ENCODE measurements at regions not wholly inside any gene's neighbourhood (a gene's known extent, or its start where the extent isn't known, plus 50 kb on each side); places are given as distances from the start of the nearest gene placed in this dataset.

DNA sequence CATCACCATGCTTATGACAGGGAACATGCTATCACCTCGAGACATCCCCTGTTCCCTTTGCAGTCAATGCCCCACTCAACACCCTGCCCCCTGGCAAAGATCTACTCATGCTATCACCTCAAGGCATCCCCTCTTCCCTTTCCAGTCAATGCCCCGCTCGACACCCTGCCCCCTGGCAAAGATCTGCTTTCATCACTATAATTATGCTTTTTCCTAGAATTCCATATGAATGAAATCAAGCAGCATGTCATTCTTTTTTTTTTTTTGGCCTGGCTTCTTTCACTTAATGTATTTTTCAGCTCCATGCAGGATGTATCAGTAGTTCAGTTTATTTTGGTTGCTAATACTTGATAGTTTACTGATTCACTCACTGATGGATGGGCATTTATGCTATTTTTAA is 554.9 kb downstream of the CDH26 start:
- CTCF ChIA-PET, result no interaction called here

DNA sequence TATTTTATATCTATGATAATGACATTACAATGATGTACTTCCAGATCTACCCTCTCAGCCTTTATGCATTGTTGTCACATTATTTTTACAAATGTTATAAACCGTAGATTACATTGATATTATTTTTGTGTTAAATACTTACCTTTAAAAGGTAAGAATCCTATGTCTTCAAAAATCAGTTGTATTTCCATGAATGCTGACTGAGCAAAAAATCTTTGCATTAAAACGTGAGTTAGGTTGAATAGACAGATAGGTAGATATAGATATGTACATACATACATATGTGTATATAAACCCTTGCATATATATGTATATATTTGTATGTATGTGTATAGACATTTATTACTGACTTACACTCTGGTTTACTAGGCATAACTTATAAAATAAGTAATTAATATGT is 558.2 kb downstream of the CDH26 start:
- no peaks in the 10 kb centered on the region for H3K79me2 ChIP-seq (ENCODE audit: insufficient read depth)
- ChIA-PET CTCF (no interaction called here), POLR2A (no interaction called here)
- H3K4me2 ChIP-seq, result no peak overlapping the region
- H3F3A ChIP-seq (replicated peaks; ENCODE audit: insufficient read depth), result no peaks in the 10 kb centered on the region
- H3K4me1 ChIP-seq (ENCODE audit: control insufficient read depth in 1 of 2, insufficient read depth in 2 of 2, low read depth in 1 of 2, low read length in 1 of 2), result no peaks in the 10 kb centered on the region
- H3K9ac ChIP-seq, result no peak overlapping the region
- H3K9me2 ChIP-seq, result no peaks in the 10 kb centered on the region
- H3K9me3 ChIP-seq, result no peaks in the 10 kb centered on the region
- H3K4me3 ChIP-seq (ENCODE audit: low read depth in 2 of 2, low read length in 1 of 2), result no peak overlapping the region
- H3K27ac ChIP-seq (ENCODE audit: low read depth in 2 of 2, low read length in 1 of 2), result no peak overlapping the region
- no peak for TF ChIP-seq RCOR1 (IDR thresholded peaks at IDR 0.05; ENCODE audit: low read length)
- no peak for TF ChIP-seq CHD2 (IDR thresholded peaks at IDR 0.05; ENCODE audit: low read length, partially characterized antibody)
- TF ChIP-seq MEF2A (IDR thresholded peaks at IDR 0.05; ENCODE audit: borderline replicate concordance, low read depth), result no peak
- no peak for TF ChIP-seq JUND (IDR thresholded peaks at IDR 0.05)
- TF ChIP-seq GATA2 (CRISPR knock-in tag; IDR thresholded peaks at IDR 0.05), result no peak
- TF ChIP-seq, protein P1, sequence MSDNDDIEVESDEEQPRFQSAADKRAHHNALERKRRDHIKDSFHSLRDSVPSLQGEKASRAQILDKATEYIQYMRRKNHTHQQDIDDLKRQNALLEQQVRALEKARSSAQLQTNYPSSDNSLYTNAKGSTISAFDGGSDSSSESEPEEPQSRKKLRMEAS (IDR thresholded peaks at IDR 0.05; ENCODE audit: low read depth), result no peak
- TF ChIP-seq ELF1 (IDR thresholded peaks at IDR 0.05), result no peak
- TF ChIP-seq, protein P2, sequence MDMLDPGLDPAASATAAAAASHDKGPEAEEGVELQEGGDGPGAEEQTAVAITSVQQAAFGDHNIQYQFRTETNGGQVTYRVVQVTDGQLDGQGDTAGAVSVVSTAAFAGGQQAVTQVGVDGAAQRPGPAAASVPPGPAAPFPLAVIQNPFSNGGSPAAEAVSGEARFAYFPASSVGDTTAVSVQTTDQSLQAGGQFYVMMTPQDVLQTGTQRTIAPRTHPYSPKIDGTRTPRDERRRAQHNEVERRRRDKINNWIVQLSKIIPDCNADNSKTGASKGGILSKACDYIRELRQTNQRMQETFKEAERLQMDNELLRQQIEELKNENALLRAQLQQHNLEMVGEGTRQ (IDR thresholded peaks at IDR 0.05; ENCODE audit: borderline replicate concordance, low read depth, low read length), result no peak
- H3K27me3 ChIP-seq (ENCODE audit: insufficient read depth), result no peaks in the 10 kb centered on the region
- H4K20me1 ChIP-seq (ENCODE audit: insufficient read depth), result no peaks in the 10 kb centered on the region
- WGBS (ENCODE audit: low lambda C conversion rate), result 24% methylated on average over 2 of the region's 2 CpGs
- H3K36me3 ChIP-seq (replicated peaks in 1 of 2; ENCODE audit: control insufficient read depth in 1 of 2, insufficient read depth in 2 of 2, low read length in 1 of 2), result no peaks in the 10 kb centered on the region
- H2AFZ ChIP-seq (ENCODE audit: low read depth), result no peak overlapping the region
- DNase-seq, result no peak

More for the DNA sequence above, 554.9 kb downstream of the CDH26 start:
- TF ChIP-seq EZH2phosphoT487 (IDR thresholded peaks at IDR 0.05; ENCODE audit: borderline replicate concordance, low read depth), result no peak
- TF ChIP-seq MEF2A (IDR thresholded peaks at IDR 0.05; ENCODE audit: borderline replicate concordance, low read depth), result no peak
- no peak for TF ChIP-seq POLR2AphosphoS5 (IDR thresholded peaks at IDR 0.05; ENCODE audit: low read depth, low read length)
- TF ChIP-seq RFX5 (IDR thresholded peaks at IDR 0.05; ENCODE audit: low read length), result no peak
- no peak for TF ChIP-seq EP300 (IDR thresholded peaks at IDR 0.05; ENCODE audit: borderline replicate concordance in 1 of 2, low read depth in 1 of 2, low read length in 1 of 2)
- Histone ChIP-seq H4K20me1 (ENCODE audit: insufficient read depth) (no peaks in the 10 kb centered on the region), H3K4me3 (ENCODE audit: low read depth in 2 of 2, low read length in 1 of 2) (no peak overlapping the region), H3K9me3 (no peaks in the 10 kb centered on the region), H3K79me2 (ENCODE audit: insufficient read depth) (no peaks in the 10 kb centered on the region), H3K9me2 (no peaks in the 10 kb centered on the region), H2AFZ (ENCODE audit: low read depth) (no peak overlapping the region), H3K4me1 (ENCODE audit: control insufficient read depth in 1 of 2, insufficient read depth in 2 of 2, low read depth in 1 of 2, low read length in 1 of 2) (no peaks in the 10 kb centered on the region), H3K4me2 (no peak overlapping the region), H3K9ac (no peak overlapping the region), H3K36me3 (replicated peaks in 1 of 2; ENCODE audit: control insufficient read depth in 1 of 2, insufficient read depth in 2 of 2, low read length in 1 of 2) (no peaks in the 10 kb centered on the region), H3K27ac (ENCODE audit: low read depth in 2 of 2, low read length in 1 of 2) (no peak overlapping the region), H3F3A (replicated peaks; ENCODE audit: insufficient read depth) (no peaks in the 10 kb centered on the region), H3K27me3 (ENCODE audit: insufficient read depth) (no peaks in the 10 kb centered on the region)
- no peak for DNase-seq
- 17% methylated on average over 3 of the region's 3 CpGs for WGBS (ENCODE audit: low lambda C conversion rate)
- POLR2A ChIA-PET, result no interaction called here

DNA sequence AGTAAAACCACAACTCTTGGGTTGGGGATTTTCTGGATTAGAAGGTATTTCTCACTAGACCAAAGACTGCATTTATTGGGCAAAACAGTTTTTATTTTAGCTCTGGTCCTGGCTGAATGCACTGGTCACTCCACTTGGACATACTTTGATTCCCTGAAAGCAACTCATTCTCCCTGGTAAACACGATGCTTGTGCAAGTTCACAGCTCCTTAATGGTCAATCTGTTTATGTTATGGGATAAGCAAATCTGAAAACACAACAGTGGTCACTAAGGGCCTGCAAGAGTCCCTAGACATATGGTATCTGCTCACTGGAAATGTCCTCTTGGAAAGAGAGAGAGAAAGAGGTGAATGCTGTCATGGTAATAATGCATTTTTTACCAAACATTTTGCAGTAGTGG is 559.8 kb downstream of the CDH26 start:
- Histone ChIP-seq H3K4me2 (no peak overlapping the region), H3K4me3 (ENCODE audit: low read depth in 2 of 2, low read length in 1 of 2) (no peak overlapping the region), H3K27ac (ENCODE audit: low read depth in 2 of 2, low read length in 1 of 2) (no peak overlapping the region), H3K79me2 (ENCODE audit: insufficient read depth) (no peaks in the 10 kb centered on the region), H3K27me3 (ENCODE audit: insufficient read depth) (no peaks in the 10 kb centered on the region), H3K4me1 (ENCODE audit: control insufficient read depth in 1 of 2, insufficient read depth in 2 of 2, low read depth in 1 of 2, low read length in 1 of 2) (no peaks in the 10 kb centered on the region), H3K9me2 (no peaks in the 10 kb centered on the region), H3K9ac (no peak overlapping the region), H3K36me3 (replicated peaks in 1 of 2; ENCODE audit: control insufficient read depth in 1 of 2, insufficient read depth in 2 of 2, low read length in 1 of 2) (no peaks in the 10 kb centered on the region), H3K9me3 (no peaks in the 10 kb centered on the region), H4K20me1 (ENCODE audit: insufficient read depth) (no peaks in the 10 kb centered on the region), H2AFZ (ENCODE audit: low read depth) (no peak overlapping the region), H3F3A (replicated peaks; ENCODE audit: insufficient read depth) (no peaks in the 10 kb centered on the region)
- WGBS (ENCODE audit: low lambda C conversion rate), result 24% methylated on average over 1 of the region's 1 CpG
- no peak for DNase-seq
- POLR2A ChIA-PET, result no interaction called here
- CTCF ChIA-PET, result no interaction called here
- no peak for TF ChIP-seq TEAD4 (IDR thresholded peaks at IDR 0.05; ENCODE audit: borderline replicate concordance, insufficient read depth)
- TF ChIP-seq POLR2AphosphoS5 (IDR thresholded peaks at IDR 0.05; ENCODE audit: low read depth, low read length), result no peak
- no peak for TF ChIP-seq MEF2A (IDR thresholded peaks at IDR 0.05; ENCODE audit: borderline replicate concordance, low read depth)
- no peak for TF ChIP-seq CHD2 (IDR thresholded peaks at IDR 0.05; ENCODE audit: low read length, partially characterized antibody)
- TF ChIP-seq EP300 (IDR thresholded peaks at IDR 0.05; ENCODE audit: borderline replicate concordance in 1 of 2, low read depth in 1 of 2, low read length in 1 of 2), result no peak
- TF ChIP-seq FOSL2 (IDR thresholded peaks at IDR 0.05; ENCODE audit: borderline replicate concordance, low read depth), result no peak
- TF ChIP-seq EZH2phosphoT487 (IDR thresholded peaks at IDR 0.05; ENCODE audit: borderline replicate concordance, low read depth), result no peak
- no peak for TF ChIP-seq NFIC (IDR thresholded peaks at IDR 0.05; ENCODE audit: borderline replicate concordance)
- TF ChIP-seq, protein P3, sequence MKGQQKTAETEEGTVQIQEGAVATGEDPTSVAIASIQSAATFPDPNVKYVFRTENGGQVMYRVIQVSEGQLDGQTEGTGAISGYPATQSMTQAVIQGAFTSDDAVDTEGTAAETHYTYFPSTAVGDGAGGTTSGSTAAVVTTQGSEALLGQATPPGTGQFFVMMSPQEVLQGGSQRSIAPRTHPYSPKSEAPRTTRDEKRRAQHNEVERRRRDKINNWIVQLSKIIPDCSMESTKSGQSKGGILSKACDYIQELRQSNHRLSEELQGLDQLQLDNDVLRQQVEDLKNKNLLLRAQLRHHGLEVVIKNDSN (IDR thresholded peaks at IDR 0.05; ENCODE audit: borderline replicate concordance, low read depth), result no peak
- TF ChIP-seq RFX5 (IDR thresholded peaks at IDR 0.05; ENCODE audit: low read length), result no peak

Measured in SK-N-SH (cell line).